ENCODE measurements at regions not wholly inside any gene's neighbourhood (a gene's known extent, or its start where the extent isn't known, plus 50 kb on each side); places are given as distances from the start of the nearest gene placed in this dataset.

- Histone ChIP-seq H3K27me3 (ENCODE audit: low read depth, low read length) (no peaks in the 10 kb centered on the region), H3K4me1 (ENCODE audit: low read length) (no peaks in the 10 kb centered on the region), H3K27ac (ENCODE audit: low read length) (no peak overlapping the region), H3K9ac (ENCODE audit: low read length) (no peak overlapping the region), H4K20me1 (ENCODE audit: insufficient read depth, low read length) (no peaks in the 10 kb centered on the region), H3K36me3 (replicated peaks; ENCODE audit: low read depth, low read length) (no peaks in the 10 kb centered on the region), H2AFZ (ENCODE audit: low read depth, low read length) (no peak overlapping the region), H3K4me3 (ENCODE audit: low read length) (no peak overlapping the region), H3K9me3 (ENCODE audit: insufficient read depth, low read length) (no peaks in the 10 kb centered on the region), H3K4me2 (ENCODE audit: low read length) (no peak overlapping the region), H3K79me2 (ENCODE audit: low read length) (no peaks in the 10 kb centered on the region)
- TF ChIP-seq EZH2phosphoT487 (IDR thresholded peaks at IDR 0.05; ENCODE audit: low read depth) (no peak), CTCF (IDR thresholded peaks at IDR 0.05; ENCODE audit: low read depth, low read length) (no peak)
Measured at GRCh38 chr12:75864161-75864560, 167.4 kb downstream of the PHLDA1 start.

- no peaks in the 10 kb centered on the region for H3K4me1 ChIP-seq (ENCODE audit: low read length)
- no peaks in the 10 kb centered on the region for H3K79me2 ChIP-seq (ENCODE audit: low read length)
- no peaks in the 10 kb centered on the region for H4K20me1 ChIP-seq (ENCODE audit: insufficient read depth, low read length)
- no peaks in the 10 kb centered on the region for H3K9me3 ChIP-seq (ENCODE audit: insufficient read depth, low read length)
- no peak overlapping the region for H3K4me3 ChIP-seq (ENCODE audit: low read length)
- H3K27me3 ChIP-seq (ENCODE audit: low read depth, low read length) = no peaks in the 10 kb centered on the region
- H3K27ac ChIP-seq (ENCODE audit: low read length) = no peak overlapping the region
- H3K36me3 ChIP-seq (replicated peaks; ENCODE audit: low read depth, low read length) = no peaks in the 10 kb centered on the region
- no peak for TF ChIP-seq EZH2phosphoT487 (IDR thresholded peaks at IDR 0.05; ENCODE audit: low read depth)
- no peak for TF ChIP-seq CTCF (IDR thresholded peaks at IDR 0.05; ENCODE audit: low read depth, low read length)
- H2AFZ ChIP-seq (ENCODE audit: low read depth, low read length) = no peak overlapping the region
- no peak overlapping the region for H3K4me2 ChIP-seq (ENCODE audit: low read length)
- H3K9ac ChIP-seq (ENCODE audit: low read length) = no peak overlapping the region
Measured at GRCh38 chr12:75863533-75863932, 168.0 kb downstream of the PHLDA1 start.

GRCh38 chr12:75862692-75863471 lies 168.7 kb downstream of the PHLDA1 start:
- no peaks in the 10 kb centered on the region for H4K20me1 ChIP-seq (ENCODE audit: insufficient read depth, low read length)
- no peak overlapping the region for H2AFZ ChIP-seq (ENCODE audit: low read depth, low read length)

GRCh38 chr12:75859868-75860267 lies 171.7 kb downstream of the PHLDA1 start:
- Histone ChIP-seq H3K27ac (ENCODE audit: low read length) (no peak overlapping the region), H3K9me3 (ENCODE audit: insufficient read depth, low read length) (no peaks in the 10 kb centered on the region)

More at GRCh38 chr12:75862692-75863471, 168.7 kb downstream of the PHLDA1 start:
- Histone ChIP-seq H3K4me2 (ENCODE audit: low read length) (no peak overlapping the region), H3K36me3 (replicated peaks; ENCODE audit: low read depth, low read length) (no peaks in the 10 kb centered on the region), H3K27me3 (ENCODE audit: low read depth, low read length) (no peaks in the 10 kb centered on the region), H3K79me2 (ENCODE audit: low read length) (no peaks in the 10 kb centered on the region), H3K9me3 (ENCODE audit: insufficient read depth, low read length) (no peaks in the 10 kb centered on the region), H3K4me1 (ENCODE audit: low read length) (no peaks in the 10 kb centered on the region), H3K9ac (ENCODE audit: low read length) (no peak overlapping the region), H3K27ac (ENCODE audit: low read length) (no peak overlapping the region), H3K4me3 (ENCODE audit: low read length) (no peak overlapping the region)
- no peak for TF ChIP-seq CTCF (IDR thresholded peaks at IDR 0.05; ENCODE audit: low read depth, low read length)
- no peak for TF ChIP-seq EZH2phosphoT487 (IDR thresholded peaks at IDR 0.05; ENCODE audit: low read depth)

More at GRCh38 chr12:75859868-75860267, 171.7 kb downstream of the PHLDA1 start:
- no peaks in the 10 kb centered on the region for H4K20me1 ChIP-seq (ENCODE audit: insufficient read depth, low read length)
- H3K27me3 ChIP-seq (ENCODE audit: low read depth, low read length) = no peaks in the 10 kb centered on the region
- no peak overlapping the region for H3K9ac ChIP-seq (ENCODE audit: low read length)
- H2AFZ ChIP-seq (ENCODE audit: low read depth, low read length) = no peak overlapping the region
- H3K79me2 ChIP-seq (ENCODE audit: low read length) = no peaks in the 10 kb centered on the region
- no peak overlapping the region for H3K4me2 ChIP-seq (ENCODE audit: low read length)
- H3K36me3 ChIP-seq (replicated peaks; ENCODE audit: low read depth, low read length) = no peaks in the 10 kb centered on the region
- no peak for TF ChIP-seq EZH2phosphoT487 (IDR thresholded peaks at IDR 0.05; ENCODE audit: low read depth)
- no peak for TF ChIP-seq CTCF (IDR thresholded peaks at IDR 0.05; ENCODE audit: low read depth, low read length)
- H3K4me3 ChIP-seq (ENCODE audit: low read length) = no peak overlapping the region
- H3K4me1 ChIP-seq (ENCODE audit: low read length) = no peaks in the 10 kb centered on the region
